ENCODE measurements at regions not wholly inside any gene's neighbourhood (a gene's known extent, or its start where the extent isn't known, plus 50 kb on each side); places are given as distances from the start of the nearest gene placed in this dataset.

DNA sequence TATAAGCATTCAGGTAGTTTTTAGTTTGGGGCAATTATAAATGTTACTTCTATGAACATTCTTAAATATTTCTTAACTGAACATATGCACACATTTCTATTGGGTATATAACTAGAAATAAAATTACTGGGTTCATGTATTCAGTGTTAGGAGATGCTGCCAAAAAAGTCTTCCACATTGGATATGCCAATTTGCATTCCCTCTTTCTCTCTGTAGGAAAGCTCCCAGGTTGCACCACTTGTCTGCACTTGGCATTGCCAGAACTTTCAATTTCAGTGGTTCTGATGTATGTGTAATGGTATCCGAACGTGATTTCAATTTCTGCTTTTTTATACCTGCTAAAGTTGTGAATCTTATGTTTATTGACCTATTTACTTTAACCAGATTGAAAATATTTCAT lies 972.1 kb upstream of the PRR20A start:
- TF ChIP-seq FOXM1 (IDR thresholded peaks at IDR 0.05; ENCODE audit: borderline replicate concordance), result no peak
- no peak for TF ChIP-seq FOXA1 (IDR thresholded peaks at IDR 0.05)
- TF ChIP-seq L3MBTL2 (conservative IDR thresholded peaks at IDR 0.05), result no peak
- no peak for TF ChIP-seq LEF1 (IDR thresholded peaks at IDR 0.05; ENCODE audit: borderline replicate concordance)
- TF ChIP-seq FOXK2 (IDR thresholded peaks at IDR 0.05), result no peak
- no peak for TF ChIP-seq ARNT (IDR thresholded peaks at IDR 0.05)
